ENCODE measurements at regions not wholly inside any gene's neighbourhood (a gene's known extent, or its start where the extent isn't known, plus 50 kb on each side); places are given as distances from the start of the nearest gene placed in this dataset.
"Not testable (repeated sequence)": the region's sequence is repeated elsewhere in the genome, so short reads cannot be mapped to it uniquely, and the experiment has no call there.

DNA sequence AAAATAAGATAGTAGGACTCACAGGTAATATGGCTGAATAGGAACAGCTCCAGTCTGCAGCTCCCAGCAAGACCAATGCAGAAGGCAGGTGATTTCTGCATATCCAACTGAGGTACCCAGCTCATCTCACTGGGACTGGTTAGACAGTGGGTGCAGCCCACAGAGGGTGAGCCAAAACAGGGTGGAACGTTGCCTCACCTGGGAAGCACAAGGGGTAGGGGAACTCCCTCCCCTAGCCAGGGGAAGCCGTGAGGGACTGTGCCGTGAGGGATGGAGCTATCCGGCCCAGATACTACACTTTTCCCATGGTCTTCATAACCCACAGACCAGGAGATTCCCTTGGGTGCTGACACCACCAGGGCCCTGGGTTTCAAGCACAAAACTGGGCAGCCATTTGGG is 114.8 kb upstream of the GNAI1 start:
- TF ChIP-seq POLR2A (IDR thresholded peaks at IDR 0.05), result not testable (repeated sequence)
- TF ChIP-seq, protein P1, sequence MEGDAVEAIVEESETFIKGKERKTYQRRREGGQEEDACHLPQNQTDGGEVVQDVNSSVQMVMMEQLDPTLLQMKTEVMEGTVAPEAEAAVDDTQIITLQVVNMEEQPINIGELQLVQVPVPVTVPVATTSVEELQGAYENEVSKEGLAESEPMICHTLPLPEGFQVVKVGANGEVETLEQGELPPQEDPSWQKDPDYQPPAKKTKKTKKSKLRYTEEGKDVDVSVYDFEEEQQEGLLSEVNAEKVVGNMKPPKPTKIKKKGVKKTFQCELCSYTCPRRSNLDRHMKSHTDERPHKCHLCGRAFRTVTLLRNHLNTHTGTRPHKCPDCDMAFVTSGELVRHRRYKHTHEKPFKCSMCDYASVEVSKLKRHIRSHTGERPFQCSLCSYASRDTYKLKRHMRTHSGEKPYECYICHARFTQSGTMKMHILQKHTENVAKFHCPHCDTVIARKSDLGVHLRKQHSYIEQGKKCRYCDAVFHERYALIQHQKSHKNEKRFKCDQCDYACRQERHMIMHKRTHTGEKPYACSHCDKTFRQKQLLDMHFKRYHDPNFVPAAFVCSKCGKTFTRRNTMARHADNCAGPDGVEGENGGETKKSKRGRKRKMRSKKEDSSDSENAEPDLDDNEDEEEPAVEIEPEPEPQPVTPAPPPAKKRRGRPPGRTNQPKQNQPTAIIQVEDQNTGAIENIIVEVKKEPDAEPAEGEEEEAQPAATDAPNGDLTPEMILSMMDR (IDR thresholded peaks at IDR 0.05), result not testable (repeated sequence)

Measured in right lobe of liver (tissue), 4 donors.